IPS-18a (cell line): ENCODE measurements at regions not wholly inside any gene's neighbourhood (a gene's known extent, or its start where the extent isn't known, plus 50 kb on each side); places are given as distances from the start of the nearest gene placed in this dataset.

Source experiments
- H3K27ac ChIP-seq: one replicate; pipeline ENCODE4 v1.5.1; 2013; ENCODE audit warnings: low read length
- H3K27me3 ChIP-seq: one replicate; pipeline ENCODE4 v1.6.1; 2013; ENCODE audit warnings: mild to moderate bottlenecking, low read length; ENCODE audit not compliant: control insufficient read depth, insufficient read depth
- H3K36me3 ChIP-seq: one replicate; pipeline ENCODE4 v1.6.1; 2013; ENCODE audit warnings: low read depth, low read length; ENCODE audit not compliant: control insufficient read depth
- H3K4me1 ChIP-seq: one replicate; pipeline ENCODE4 v1.6.1; 2013; ENCODE audit warnings: low read depth, low read length; ENCODE audit not compliant: control insufficient read depth
- H3K4me3 ChIP-seq: one replicate; pipeline ENCODE4 v1.5.1; 2013; ENCODE audit warnings: low read length
- H3K9ac ChIP-seq: one replicate; pipeline ENCODE4 v1.6.1; 2013; ENCODE audit warnings: mild to moderate bottlenecking, low read length, moderate library complexity
- H3K9me3 ChIP-seq: one replicate; pipeline ENCODE4 v1.6.1; 2013; ENCODE audit warnings: low read depth, low read length; ENCODE audit not compliant: control insufficient read depth

DNA sequence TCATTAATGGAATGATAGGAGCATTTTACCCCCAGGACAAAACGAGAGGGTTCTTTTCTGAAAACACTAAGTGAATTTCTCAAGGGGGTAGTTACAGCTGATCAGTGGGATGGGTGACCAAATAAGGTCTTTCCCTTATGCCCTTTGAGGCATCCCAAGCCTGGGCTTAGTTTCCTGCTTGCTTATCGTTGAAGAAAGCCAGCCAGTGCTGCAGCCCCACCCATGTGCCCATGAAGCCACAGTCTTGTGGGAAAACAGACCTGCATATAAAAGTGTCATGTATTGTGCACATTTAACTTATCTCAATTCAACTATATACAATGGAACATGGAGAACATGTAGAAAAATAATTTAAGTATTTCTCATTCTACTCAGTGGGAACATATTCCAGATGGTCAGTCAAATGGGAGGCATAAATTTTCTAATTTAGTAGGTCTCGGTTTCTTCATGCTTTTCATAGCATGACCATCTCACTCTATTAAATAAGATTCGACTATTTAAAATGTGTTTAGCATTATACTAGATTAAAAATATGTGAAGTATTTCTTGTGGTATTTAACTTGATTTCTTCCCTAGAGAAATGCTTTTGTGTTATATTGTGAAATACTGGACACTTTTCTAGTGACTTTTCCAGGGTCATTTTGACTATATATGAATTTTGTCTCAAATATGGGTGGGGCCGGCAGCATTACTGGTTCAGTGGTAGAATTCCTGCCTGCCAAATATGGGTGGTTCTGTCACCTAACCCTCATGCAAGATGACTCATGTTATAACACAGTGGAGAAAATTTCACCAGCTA lies 189.7 kb upstream of the SGCD start:
- H3K27ac ChIP-seq: no peak overlapping the region
- H3K9me3 ChIP-seq: no peaks in the 10 kb centered on the region
- H3K9ac ChIP-seq: no peak overlapping the region
- no peaks in the 10 kb centered on the region for H3K27me3 ChIP-seq
- no peak overlapping the region for H3K4me3 ChIP-seq
- no peaks in the 10 kb centered on the region for H3K4me1 ChIP-seq
- no peaks in the 10 kb centered on the region for H3K36me3 ChIP-seq

DNA sequence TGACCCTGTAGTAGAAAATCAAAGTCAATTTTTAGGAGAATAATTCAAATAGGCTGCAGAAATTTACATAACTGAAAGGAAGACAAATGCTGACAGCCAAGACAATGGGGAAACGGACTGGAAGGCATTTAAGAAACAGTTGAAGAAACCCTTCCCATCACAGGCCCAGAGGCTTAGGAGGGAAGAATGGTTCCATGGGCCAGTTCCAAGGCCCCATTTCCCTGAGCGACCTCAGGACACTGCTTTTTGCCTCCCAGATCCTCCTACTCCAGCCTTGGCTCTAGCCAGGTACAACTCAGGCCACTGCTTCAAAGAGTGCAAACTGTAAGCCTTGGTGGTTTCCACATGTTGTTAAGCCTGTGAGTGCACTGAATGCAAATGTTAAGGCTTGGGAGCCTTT lies 184.1 kb upstream of the SGCD start:
- no peaks in the 10 kb centered on the region for H3K36me3 ChIP-seq
- H3K9ac ChIP-seq: no peak overlapping the region
- peaks cover 4% of the 10 kb centered on the region for H3K9me3 ChIP-seq
- H3K4me1 ChIP-seq: no peaks in the 10 kb centered on the region
- no peak overlapping the region for H3K27ac ChIP-seq
- H3K27me3 ChIP-seq: no peaks in the 10 kb centered on the region
- no peak overlapping the region for H3K4me3 ChIP-seq

DNA sequence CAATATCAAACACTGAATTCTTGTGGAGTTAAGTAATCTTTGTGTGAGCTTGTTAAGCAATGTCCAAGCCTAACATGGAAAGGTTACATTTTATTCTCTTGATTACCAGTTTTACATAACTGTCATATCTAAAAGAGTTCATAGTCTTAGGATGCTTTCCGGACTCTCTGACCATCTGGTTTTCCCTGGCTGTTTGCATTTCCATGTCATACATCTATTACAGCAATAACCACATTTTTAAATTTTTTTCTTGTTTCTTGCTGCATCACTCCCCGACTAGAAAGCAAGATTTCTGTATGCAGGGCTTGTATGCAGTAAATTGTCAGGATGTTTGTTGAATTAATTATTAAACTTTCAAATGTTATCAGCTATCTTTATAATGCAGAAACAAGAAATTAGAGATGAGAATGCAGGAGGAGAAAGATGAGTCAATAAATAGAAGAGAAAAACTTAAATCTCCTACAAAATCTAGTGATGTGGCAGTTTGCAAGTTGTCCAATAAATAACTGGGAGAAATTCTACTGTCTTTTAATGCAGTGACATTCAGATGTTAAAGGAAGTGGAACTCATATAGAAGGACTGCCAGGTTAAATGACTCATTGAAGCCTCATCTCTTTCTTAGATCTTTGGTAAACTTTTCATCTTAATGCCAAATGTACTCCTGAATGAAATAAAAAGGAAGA lies 179.6 kb upstream of the SGCD start:
- no peaks in the 10 kb centered on the region for H3K36me3 ChIP-seq
- H3K4me3 ChIP-seq: no peak overlapping the region

DNA sequence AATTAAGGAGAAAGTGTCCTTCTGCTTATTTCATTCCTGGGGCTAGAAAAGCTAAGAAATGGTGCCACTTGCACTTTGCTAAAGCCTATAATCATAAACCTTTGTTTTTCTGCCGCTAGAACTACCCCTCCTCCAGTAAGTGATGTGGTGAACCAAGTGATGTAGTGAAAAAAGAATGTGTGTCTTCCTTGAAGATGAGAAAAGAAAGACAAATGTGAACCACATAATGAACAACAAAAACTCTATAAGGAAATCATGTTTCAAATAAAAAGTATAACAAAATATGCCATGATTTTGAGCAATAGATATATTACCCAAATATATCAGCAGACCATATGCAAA lies 179.0 kb upstream of the SGCD start:
- no peaks in the 10 kb centered on the region for H3K36me3 ChIP-seq
- no peak overlapping the region for H3K27ac ChIP-seq
- H3K9me3 ChIP-seq: peaks cover 2% of the 10 kb centered on the region
- H3K4me1 ChIP-seq: no peaks in the 10 kb centered on the region
- no peaks in the 10 kb centered on the region for H3K27me3 ChIP-seq
- no peak overlapping the region for H3K9ac ChIP-seq
- no peak overlapping the region for H3K4me3 ChIP-seq

More for the DNA sequence above, 179.6 kb upstream of the SGCD start:
- Histone ChIP-seq H3K27ac (no peak overlapping the region), H3K27me3 (no peaks in the 10 kb centered on the region), H3K9me3 (peaks cover 4% of the 10 kb centered on the region), H3K4me1 (no peaks in the 10 kb centered on the region), H3K9ac (no peak overlapping the region)

DNA sequence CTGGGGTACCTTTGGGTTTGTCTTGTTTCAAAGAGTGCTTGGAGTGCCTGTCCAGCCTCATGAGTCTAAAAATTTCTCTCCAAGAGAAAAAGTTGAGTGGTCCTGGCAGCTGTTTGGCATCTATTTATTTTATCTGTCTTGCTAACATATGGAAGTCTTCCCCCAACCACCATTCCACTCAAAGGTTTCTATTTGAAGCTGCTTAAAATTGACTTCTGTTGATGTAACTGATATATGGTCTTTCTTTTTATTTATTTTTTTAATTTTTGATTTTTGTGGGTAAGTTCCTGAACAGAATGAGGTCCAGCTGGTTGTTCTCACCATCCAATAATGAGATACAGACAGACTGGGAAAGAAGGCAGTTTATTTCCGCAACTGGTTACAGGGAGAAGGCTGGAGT lies 178.7 kb upstream of the SGCD start:
- Histone ChIP-seq H3K9ac (no peak overlapping the region), H3K27me3 (no peaks in the 10 kb centered on the region), H3K36me3 (no peaks in the 10 kb centered on the region), H3K4me1 (no peaks in the 10 kb centered on the region), H3K27ac (no peak overlapping the region), H3K9me3 (no peaks in the 10 kb centered on the region), H3K4me3 (no peak overlapping the region)

DNA sequence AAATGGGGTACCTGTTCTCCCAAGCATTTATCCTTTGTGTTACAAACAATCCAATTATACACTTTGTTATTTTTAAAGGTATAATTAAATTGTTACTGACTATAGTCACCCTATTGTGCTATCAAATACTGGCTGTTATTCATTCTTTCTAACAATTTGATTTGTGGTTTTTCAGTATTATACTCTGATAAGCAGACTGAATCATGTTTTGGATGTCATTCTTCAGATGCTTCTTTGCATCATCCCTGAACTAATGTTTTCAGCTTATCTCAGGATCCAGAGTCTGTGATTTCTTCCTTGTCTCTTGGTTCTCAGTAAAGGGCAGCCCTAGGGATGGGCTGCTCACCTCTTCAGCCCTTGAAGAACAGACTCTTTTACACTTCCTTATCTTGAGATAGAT lies 177.8 kb upstream of the SGCD start:
- Histone ChIP-seq H3K36me3 (no peaks in the 10 kb centered on the region), H3K9ac (no peak overlapping the region), H3K27me3 (no peaks in the 10 kb centered on the region), H3K27ac (no peak overlapping the region), H3K4me3 (no peak overlapping the region), H3K9me3 (no peaks in the 10 kb centered on the region), H3K4me1 (no peaks in the 10 kb centered on the region)

DNA sequence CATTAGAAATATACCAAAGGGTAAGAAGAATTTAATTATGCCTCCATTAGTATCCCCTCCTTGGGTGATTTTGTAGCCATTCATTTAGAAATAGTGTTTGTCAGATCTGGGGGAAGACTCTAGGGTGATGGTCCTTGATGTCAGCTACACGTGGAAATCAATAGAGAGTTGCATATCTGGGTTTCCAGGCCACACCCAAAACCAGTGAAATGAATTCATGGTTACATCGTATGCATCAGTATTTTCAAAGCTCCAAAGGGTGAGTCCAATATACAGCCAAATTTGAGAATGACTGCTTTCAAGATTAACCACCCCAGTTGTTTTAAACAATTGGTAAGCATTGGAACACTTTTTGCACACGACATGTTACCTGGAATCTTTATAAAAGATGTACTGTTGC lies 173.4 kb upstream of the SGCD start:
- Histone ChIP-seq H3K4me3 (no peak overlapping the region), H3K27ac (no peak overlapping the region), H3K9ac (no peak overlapping the region), H3K4me1 (no peaks in the 10 kb centered on the region), H3K9me3 (no peaks in the 10 kb centered on the region), H3K36me3 (no peaks in the 10 kb centered on the region), H3K27me3 (no peaks in the 10 kb centered on the region)

DNA sequence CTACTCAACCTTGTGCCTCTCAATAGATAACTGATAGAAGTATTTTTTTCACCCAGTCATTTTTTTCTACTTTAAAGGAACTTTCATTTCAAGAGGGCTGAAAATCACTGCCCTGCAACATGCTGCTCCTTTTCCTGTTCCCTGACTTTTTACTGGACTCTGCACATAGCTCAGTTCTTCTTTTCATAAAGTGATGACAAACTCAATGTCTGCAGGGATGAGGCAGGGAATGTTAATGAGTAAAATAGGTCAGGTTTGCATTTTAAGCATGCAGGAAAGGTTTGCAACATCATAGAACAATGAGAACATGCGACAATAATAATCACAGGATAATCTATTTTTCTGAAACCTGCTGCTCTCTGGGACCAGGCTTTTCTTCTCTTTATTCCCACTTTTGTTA lies 172.2 kb upstream of the SGCD start:
- H3K4me1 ChIP-seq: no peaks in the 10 kb centered on the region
- no peak overlapping the region for H3K9ac ChIP-seq
- no peak overlapping the region for H3K4me3 ChIP-seq
- H3K27ac ChIP-seq: no peak overlapping the region
- no peaks in the 10 kb centered on the region for H3K9me3 ChIP-seq
- no peaks in the 10 kb centered on the region for H3K27me3 ChIP-seq
- H3K36me3 ChIP-seq: no peaks in the 10 kb centered on the region

DNA sequence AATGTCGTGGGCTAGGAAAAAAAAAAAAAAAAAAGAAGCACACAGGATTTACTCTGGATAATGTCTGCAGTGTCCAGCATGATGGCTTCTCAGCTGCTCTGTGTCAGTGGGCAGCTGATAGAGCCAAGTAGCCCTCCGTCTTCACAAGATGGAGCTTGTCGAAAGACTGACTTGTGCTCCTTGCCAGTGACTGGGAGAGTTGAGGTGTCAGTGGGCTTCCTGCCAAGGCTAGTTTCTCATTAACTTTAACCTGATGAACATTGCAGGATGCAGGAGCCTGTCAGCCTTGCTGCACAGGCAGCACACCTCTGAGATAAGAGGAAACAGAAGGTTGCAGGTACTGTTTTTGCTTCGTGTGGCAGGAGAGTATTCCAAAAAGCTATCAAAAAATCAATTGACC lies 171.4 kb upstream of the SGCD start:
- Histone ChIP-seq H3K4me1 (no peaks in the 10 kb centered on the region), H3K27me3 (no peaks in the 10 kb centered on the region), H3K36me3 (no peaks in the 10 kb centered on the region), H3K9me3 (no peaks in the 10 kb centered on the region), H3K27ac (no peak overlapping the region), H3K4me3 (no peak overlapping the region), H3K9ac (no peak overlapping the region)

DNA sequence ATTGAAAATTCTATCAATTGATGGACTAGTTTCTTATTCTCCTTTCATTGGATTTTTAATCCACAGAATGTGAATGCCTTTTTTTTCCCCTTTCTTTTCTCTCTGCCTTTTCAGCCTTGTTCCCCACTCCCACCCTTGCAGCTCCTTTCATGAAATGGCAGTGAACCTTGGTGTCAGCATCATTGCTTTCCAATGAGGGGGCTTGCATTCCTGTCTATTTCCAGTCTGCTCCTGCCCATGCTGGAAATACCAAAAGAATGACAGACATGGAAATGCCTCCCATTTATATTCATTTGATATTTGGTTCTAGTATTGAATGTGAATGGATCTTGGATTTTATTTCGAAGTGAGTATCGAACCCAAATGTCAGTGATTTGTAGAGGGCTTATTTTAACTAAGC lies 162.7 kb upstream of the SGCD start:
- Histone ChIP-seq H3K4me3 (no peak overlapping the region), H3K27me3 (no peaks in the 10 kb centered on the region), H3K4me1 (no peaks in the 10 kb centered on the region), H3K9ac (no peak overlapping the region), H3K27ac (no peak overlapping the region), H3K9me3 (no peaks in the 10 kb centered on the region), H3K36me3 (no peaks in the 10 kb centered on the region)

DNA sequence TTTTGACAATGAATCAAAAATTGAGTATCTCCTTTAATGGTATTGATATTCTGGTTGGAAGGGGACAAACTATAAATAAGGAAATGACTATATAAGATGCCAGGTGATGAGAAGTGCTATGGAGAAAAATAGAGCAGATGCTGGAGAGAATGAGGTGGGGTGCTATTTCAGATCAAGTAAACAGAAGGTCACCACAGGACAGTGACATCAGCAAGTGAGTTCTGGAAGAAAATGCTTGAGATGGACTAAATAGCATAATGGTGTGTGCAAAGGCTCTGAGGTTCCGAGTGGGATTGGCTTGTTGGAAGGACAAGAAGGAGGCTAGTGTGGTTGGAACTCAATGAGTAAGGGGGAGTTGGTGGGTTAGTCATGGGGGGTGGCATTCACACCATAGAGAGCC lies 157.5 kb upstream of the SGCD start:
- Histone ChIP-seq H3K9ac (no peak overlapping the region), H3K4me1 (no peaks in the 10 kb centered on the region), H3K27me3 (no peaks in the 10 kb centered on the region), H3K4me3 (no peak overlapping the region), H3K27ac (no peak overlapping the region), H3K36me3 (no peaks in the 10 kb centered on the region), H3K9me3 (no peaks in the 10 kb centered on the region)

DNA sequence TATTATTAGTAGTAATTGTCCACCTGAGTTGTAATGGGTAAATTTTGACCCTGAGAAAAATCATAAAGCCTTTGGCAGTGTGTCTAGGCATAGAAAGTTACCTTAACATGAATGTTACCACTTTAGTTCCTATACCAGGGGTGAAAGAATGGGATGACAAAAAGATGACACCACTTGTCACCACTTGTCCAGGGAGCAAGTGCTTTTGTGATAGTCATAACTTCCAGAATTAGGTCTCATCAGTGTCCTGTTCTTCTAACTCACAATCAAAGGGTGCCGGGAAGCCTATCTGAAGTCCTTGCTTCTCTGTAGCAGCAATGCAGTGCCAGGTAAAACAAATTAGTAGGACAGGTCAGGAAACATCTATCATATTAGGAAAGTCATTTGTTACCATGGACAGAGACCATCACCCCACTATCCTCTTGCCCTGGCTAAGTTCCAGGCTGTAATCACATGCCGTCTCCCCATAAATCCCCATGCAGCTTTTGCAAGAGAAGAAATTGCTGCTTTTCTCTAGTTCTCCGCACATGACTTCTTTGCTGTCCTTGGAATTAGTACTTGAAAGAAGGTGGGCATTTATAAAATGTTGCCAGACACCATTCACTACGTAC lies 156.5 kb upstream of the SGCD start:
- Histone ChIP-seq H3K9me3 (no peaks in the 10 kb centered on the region), H3K27me3 (no peaks in the 10 kb centered on the region), H3K36me3 (no peaks in the 10 kb centered on the region), H3K4me1 (no peaks in the 10 kb centered on the region), H3K9ac (no peak overlapping the region), H3K4me3 (no peak overlapping the region), H3K27ac (no peak overlapping the region)
